ENCODE measurements at regions not wholly inside any gene's neighbourhood (a gene's known extent, or its start where the extent isn't known, plus 50 kb on each side); places are given as distances from the start of the nearest gene placed in this dataset.

GRCh38 chr12:60337839-60338549 lies 742.2 kb downstream of the SLC16A7 start:
- Mint-ChIP-seq H3K27ac (no peak overlapping the region), H3K4me1 (no peaks in the 10 kb centered on the region), H3K27me3 (no peaks in the 10 kb centered on the region), H3K36me3 (ENCODE audit: low read depth) (no peaks in the 10 kb centered on the region), H3K4me3 (no peak overlapping the region)
- ATAC-seq: no peak
- no peak for DNase-seq
- H3K9me3 ChIP-seq (ENCODE audit: control insufficient read depth, low read length, poor library complexity, severe bottlenecking): no peaks in the 10 kb centered on the region

GRCh38 chr12:60345442-60345841 lies 749.6 kb downstream of the SLC16A7 start:
- no peak for ATAC-seq
- H3K9me3 ChIP-seq (ENCODE audit: control insufficient read depth, low read length, poor library complexity, severe bottlenecking): no peaks in the 10 kb centered on the region
- H3K4me3 Mint-ChIP-seq: no peak overlapping the region
- no peak overlapping the region for H3K27ac Mint-ChIP-seq
- DNase-seq: no peak
- no peaks in the 10 kb centered on the region for H3K36me3 Mint-ChIP-seq (ENCODE audit: low read depth)
- H3K4me1 Mint-ChIP-seq: no peaks in the 10 kb centered on the region
- no peaks in the 10 kb centered on the region for H3K27me3 Mint-ChIP-seq

DNA sequence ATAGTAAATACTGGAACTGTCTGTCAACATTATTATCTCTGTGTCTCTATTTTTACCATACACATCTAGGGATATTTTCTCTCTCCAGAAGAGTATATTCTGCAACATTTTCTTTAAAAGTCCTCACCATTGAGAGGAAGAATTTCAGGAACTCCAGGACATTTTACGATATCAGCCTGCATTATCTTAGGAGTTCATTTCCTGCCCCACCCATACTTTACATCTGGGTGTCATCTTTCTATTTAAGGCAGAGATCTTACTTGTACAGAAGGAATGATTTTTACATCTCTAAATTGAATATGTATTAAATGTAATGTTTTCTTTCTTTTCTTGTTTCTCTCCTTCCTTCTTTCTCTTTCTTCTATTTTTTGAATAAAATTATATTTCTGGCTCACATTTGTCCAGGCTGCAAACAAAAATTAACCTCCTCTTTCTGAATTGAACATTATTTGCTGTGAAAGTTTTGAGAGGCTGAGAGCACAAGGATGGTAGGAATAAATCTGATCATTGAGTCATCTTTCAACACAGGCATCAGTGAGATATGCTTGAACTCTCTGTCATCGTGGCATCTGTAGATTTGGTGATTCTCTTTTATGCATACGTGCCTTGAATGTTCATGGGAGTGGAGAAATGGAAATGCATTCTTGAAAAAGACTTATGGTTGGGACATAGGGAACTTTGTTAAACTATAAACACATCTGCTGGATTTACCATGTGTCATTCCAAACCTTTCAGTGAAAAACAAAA lies 753.6 kb downstream of the SLC16A7 start:
- Mint-ChIP-seq H3K27me3 (no peaks in the 10 kb centered on the region), H3K4me3 (no peak overlapping the region), H3K36me3 (ENCODE audit: low read depth) (no peaks in the 10 kb centered on the region), H3K4me1 (no peaks in the 10 kb centered on the region), H3K27ac (no peak overlapping the region)
- H3K9me3 ChIP-seq (ENCODE audit: control insufficient read depth, low read length, poor library complexity, severe bottlenecking): no peaks in the 10 kb centered on the region
- ATAC-seq (no peak), DNase-seq (no peak)

DNA sequence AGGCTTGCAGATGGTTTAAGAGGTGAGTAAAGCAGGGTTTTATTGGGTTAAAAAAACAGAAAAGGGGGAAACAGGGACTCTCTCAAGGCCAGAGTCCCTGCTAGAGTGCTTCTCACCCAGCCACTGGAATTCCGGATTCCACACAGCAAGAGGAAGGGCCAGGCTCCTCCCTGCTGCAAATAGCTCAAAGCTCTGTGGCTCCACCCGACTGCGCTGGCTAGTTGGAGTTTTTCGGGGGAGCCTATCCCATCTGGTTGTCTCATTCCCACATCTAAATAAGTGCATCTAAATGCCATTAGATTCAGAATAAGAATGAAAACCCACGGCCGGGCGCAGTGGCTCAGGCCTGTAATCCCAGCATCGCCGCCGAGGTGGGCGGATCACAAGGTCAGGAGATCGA lies 791.5 kb downstream of the SLC16A7 start:
- no peak for DNase-seq
- H3K4me3 Mint-ChIP-seq: no peak overlapping the region
- no peaks in the 10 kb centered on the region for H3K9me3 ChIP-seq (ENCODE audit: control insufficient read depth, low read length, poor library complexity, severe bottlenecking)
- no peak for ATAC-seq
- no peaks in the 10 kb centered on the region for H3K36me3 Mint-ChIP-seq (ENCODE audit: low read depth)
- H3K27ac Mint-ChIP-seq: no peak overlapping the region
- no peaks in the 10 kb centered on the region for H3K4me1 Mint-ChIP-seq
- no peaks in the 10 kb centered on the region for H3K27me3 Mint-ChIP-seq

- Mint-ChIP-seq H3K27ac (no peak overlapping the region), H3K36me3 (ENCODE audit: low read depth) (no peaks in the 10 kb centered on the region), H3K4me3 (no peak overlapping the region), H3K27me3 (no peaks in the 10 kb centered on the region), H3K4me1 (no peaks in the 10 kb centered on the region)
- H3K9me3 ChIP-seq (ENCODE audit: control insufficient read depth, low read length, poor library complexity, severe bottlenecking): no peaks in the 10 kb centered on the region
- ATAC-seq: no peak
- no peak for DNase-seq
These were observed 795.2 kb downstream of the SLC16A7 start for GRCh38 chr12:60391051-60391450.

DNA sequence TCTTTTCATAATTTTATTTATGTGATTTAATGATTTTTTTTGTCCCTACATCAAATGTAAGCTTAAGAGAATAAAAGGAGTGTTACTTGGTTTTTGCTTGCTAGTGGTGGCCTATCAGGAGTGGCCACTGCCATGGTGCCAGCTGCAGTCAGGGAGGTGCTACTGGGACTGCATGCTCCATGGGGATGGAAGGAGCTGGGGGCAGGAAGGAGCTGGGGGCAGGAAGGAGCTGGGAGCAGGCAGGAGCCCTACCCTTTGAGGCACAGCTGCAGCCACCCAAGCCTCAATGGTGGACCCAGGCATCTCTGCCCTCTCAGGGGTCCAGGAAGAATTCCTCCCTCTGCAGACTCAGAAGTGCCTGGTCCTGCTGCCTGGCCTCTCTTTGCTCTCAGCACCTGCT lies 796.0 kb downstream of the SLC16A7 start:
- no peak for ATAC-seq
- H3K27ac Mint-ChIP-seq: no peak overlapping the region
- H3K4me1 Mint-ChIP-seq: no peaks in the 10 kb centered on the region

GRCh38 chr12:60393093-60393492 lies 797.3 kb downstream of the SLC16A7 start:
- H3K27ac Mint-ChIP-seq: no peak overlapping the region
- no peaks in the 10 kb centered on the region for H3K9me3 ChIP-seq (ENCODE audit: control insufficient read depth, low read length, poor library complexity, severe bottlenecking)
- H3K4me3 Mint-ChIP-seq: no peak overlapping the region
- DNase-seq: no peak
- H3K27me3 Mint-ChIP-seq: no peaks in the 10 kb centered on the region
- no peaks in the 10 kb centered on the region for H3K4me1 Mint-ChIP-seq
- ATAC-seq: no peak
- no peaks in the 10 kb centered on the region for H3K36me3 Mint-ChIP-seq (ENCODE audit: low read depth)

More for the DNA sequence above, 796.0 kb downstream of the SLC16A7 start:
- no peaks in the 10 kb centered on the region for H3K9me3 ChIP-seq (ENCODE audit: control insufficient read depth, low read length, poor library complexity, severe bottlenecking)
- no peak overlapping the region for H3K4me3 Mint-ChIP-seq
- H3K36me3 Mint-ChIP-seq (ENCODE audit: low read depth): no peaks in the 10 kb centered on the region
- no peaks in the 10 kb centered on the region for H3K27me3 Mint-ChIP-seq
- DNase-seq: no peak

DNA sequence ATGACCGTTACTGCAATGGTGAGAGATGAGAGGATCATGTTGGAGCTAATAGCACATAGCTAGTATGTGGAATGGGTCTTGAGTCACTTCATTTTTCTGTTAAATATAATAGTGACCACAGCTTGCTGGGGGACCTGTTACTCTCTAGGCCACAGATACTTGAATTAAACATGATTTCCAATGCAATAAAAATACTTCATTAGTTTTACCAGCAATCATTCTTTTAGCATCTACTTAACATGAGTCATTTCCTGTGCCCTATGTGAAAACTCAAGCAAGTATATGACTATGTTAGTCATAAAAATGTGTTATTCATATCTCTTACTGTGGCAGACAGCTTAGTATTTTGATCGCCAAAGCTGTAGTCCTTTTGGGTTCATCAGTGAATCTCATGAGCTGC lies 798.8 kb downstream of the SLC16A7 start:
- no peak overlapping the region for H3K4me3 Mint-ChIP-seq
- no peaks in the 10 kb centered on the region for H3K27me3 Mint-ChIP-seq
- H3K9me3 ChIP-seq (ENCODE audit: control insufficient read depth, low read length, poor library complexity, severe bottlenecking): no peaks in the 10 kb centered on the region
- H3K36me3 Mint-ChIP-seq (ENCODE audit: low read depth): no peaks in the 10 kb centered on the region
- ATAC-seq: no peak
- H3K4me1 Mint-ChIP-seq: no peaks in the 10 kb centered on the region
- DNase-seq: no peak
- H3K27ac Mint-ChIP-seq: no peak overlapping the region

GRCh38 chr12:60398547-60398946 lies 802.7 kb downstream of the SLC16A7 start:
- no peak overlapping the region for H3K27ac Mint-ChIP-seq
- H3K9me3 ChIP-seq (ENCODE audit: control insufficient read depth, low read length, poor library complexity, severe bottlenecking): no peaks in the 10 kb centered on the region
- DNase-seq (no peak), ATAC-seq (no peak)
- H3K27me3 Mint-ChIP-seq: no peaks in the 10 kb centered on the region
- no peaks in the 10 kb centered on the region for H3K36me3 Mint-ChIP-seq (ENCODE audit: low read depth)
- H3K4me1 Mint-ChIP-seq: no peaks in the 10 kb centered on the region
- no peak overlapping the region for H3K4me3 Mint-ChIP-seq

DNA sequence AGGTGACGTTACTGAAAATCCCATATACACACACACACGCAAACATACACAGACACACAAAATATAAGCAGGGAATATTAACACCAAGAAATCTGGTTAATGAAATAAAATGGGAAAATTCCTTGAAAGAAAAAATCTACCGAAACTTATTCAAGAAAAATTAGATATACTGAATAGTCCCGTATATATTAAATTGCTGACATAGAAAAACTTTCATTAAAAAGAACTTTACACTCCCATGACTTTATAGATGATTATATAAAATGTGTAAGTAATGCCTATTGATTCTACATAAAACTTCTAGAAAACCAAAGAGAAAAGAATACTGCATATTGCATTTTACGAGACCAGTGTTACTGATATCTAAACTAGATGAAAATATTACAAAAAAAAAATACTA lies 803.2 kb downstream of the SLC16A7 start:
- no peak for DNase-seq
- Mint-ChIP-seq H3K36me3 (ENCODE audit: low read depth) (no peaks in the 10 kb centered on the region), H3K27me3 (no peaks in the 10 kb centered on the region), H3K4me1 (no peaks in the 10 kb centered on the region), H3K27ac (no peak overlapping the region), H3K4me3 (no peak overlapping the region)
- ATAC-seq: no peak
- no peaks in the 10 kb centered on the region for H3K9me3 ChIP-seq (ENCODE audit: control insufficient read depth, low read length, poor library complexity, severe bottlenecking)

- Mint-ChIP-seq H3K36me3 (ENCODE audit: low read depth) (no peaks in the 10 kb centered on the region), H3K4me3 (no peak overlapping the region), H3K4me1 (no peaks in the 10 kb centered on the region), H3K27me3 (no peaks in the 10 kb centered on the region), H3K27ac (no peak overlapping the region)
- DNase-seq (no peak), ATAC-seq (no peak)
- H3K9me3 ChIP-seq (ENCODE audit: control insufficient read depth, low read length, poor library complexity, severe bottlenecking): no peaks in the 10 kb centered on the region
These were observed 807.2 kb downstream of the SLC16A7 start for GRCh38 chr12:60402996-60403395.

GRCh38 chr12:60415351-60415750 lies 819.5 kb downstream of the SLC16A7 start:
- no peaks in the 10 kb centered on the region for H3K9me3 ChIP-seq (ENCODE audit: control insufficient read depth, low read length, poor library complexity, severe bottlenecking)
- ATAC-seq (no peak), DNase-seq (no peak)
- H3K4me1 Mint-ChIP-seq: no peaks in the 10 kb centered on the region
- no peaks in the 10 kb centered on the region for H3K27me3 Mint-ChIP-seq
- H3K27ac Mint-ChIP-seq: no peak overlapping the region
- H3K4me3 Mint-ChIP-seq: no peak overlapping the region
- no peaks in the 10 kb centered on the region for H3K36me3 Mint-ChIP-seq (ENCODE audit: low read depth)

- DNase-seq: no peak
- no peaks in the 10 kb centered on the region for H3K27me3 Mint-ChIP-seq
- H3K9me3 ChIP-seq (ENCODE audit: control insufficient read depth, low read length, poor library complexity, severe bottlenecking): no peaks in the 10 kb centered on the region
- H3K27ac Mint-ChIP-seq: no peak overlapping the region
- H3K36me3 Mint-ChIP-seq (ENCODE audit: low read depth): no peaks in the 10 kb centered on the region
- ATAC-seq: no peak
- no peak overlapping the region for H3K4me3 Mint-ChIP-seq
- H3K4me1 Mint-ChIP-seq: no peaks in the 10 kb centered on the region
These were observed 824.2 kb downstream of the SLC16A7 start for GRCh38 chr12:60419986-60420385.

DNA sequence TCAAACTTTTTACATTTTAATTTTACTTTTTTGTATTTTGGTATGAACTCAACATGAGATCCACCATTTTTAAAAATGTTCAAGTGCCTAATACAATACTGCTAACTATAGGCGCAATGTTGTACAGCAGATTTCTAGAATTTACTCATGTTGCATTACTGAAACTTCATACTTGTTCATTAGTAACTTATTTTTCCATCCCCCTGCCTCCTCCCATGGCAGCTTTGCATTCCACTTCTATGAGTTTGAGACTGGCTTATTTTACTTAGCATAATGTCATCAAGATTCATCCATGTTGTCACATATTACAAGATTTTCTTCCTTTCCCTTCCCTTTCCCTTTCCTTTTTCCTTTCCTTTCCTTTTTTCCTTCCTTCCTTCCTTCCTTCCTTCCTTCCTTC lies 825.9 kb downstream of the SLC16A7 start:
- H3K9me3 ChIP-seq (ENCODE audit: control insufficient read depth, low read length, poor library complexity, severe bottlenecking): no peaks in the 10 kb centered on the region
- Mint-ChIP-seq H3K36me3 (ENCODE audit: low read depth) (no peaks in the 10 kb centered on the region), H3K4me3 (no peak overlapping the region), H3K27me3 (no peaks in the 10 kb centered on the region), H3K27ac (no peak overlapping the region), H3K4me1 (no peaks in the 10 kb centered on the region)
- no peak for ATAC-seq
- no peak for DNase-seq
